GM19438 (cell line): ENCODE measurements at regions not wholly inside any gene's neighbourhood (a gene's known extent, or its start where the extent isn't known, plus 50 kb on each side); places are given as distances from the start of the nearest gene placed in this dataset.
"Not testable (repeated sequence)": the region's sequence is repeated elsewhere in the genome, so short reads cannot be mapped to it uniquely, and the experiment has no call there.

ENCODE experiments used
- ATAC-seq: cut with Tn5 transposase; IDR thresholded peaks from one replicate; pipeline ENCODE4 v1.9.1; 2021; ENCODE audit warnings: low read depth; ENCODE audit not compliant: unreplicated experiment

- ATAC-seq = no peak
Measured at GRCh38 chr5:39648085-39648847, 223.5 kb upstream of the DAB2 start.

GRCh38 chr5:39640552-39640951, 215.8 kb upstream of the DAB2 start:
- ATAC-seq = peak; percentile 86

- ATAC-seq = no peak
Measured at GRCh38 chr5:39639618-39640089, 214.9 kb upstream of the DAB2 start.

GRCh38 chr5:39638813-39639212, 214.0 kb upstream of the DAB2 start:
- ATAC-seq = no peak

GRCh38 chr5:39633057-39633456, 208.3 kb upstream of the DAB2 start:
- ATAC-seq = no peak

GRCh38 chr5:39631958-39632357, 207.2 kb upstream of the DAB2 start:
- ATAC-seq = no peak

- no peak for ATAC-seq
Measured at GRCh38 chr5:39629946-39630345, 205.2 kb upstream of the DAB2 start.

GRCh38 chr5:39628348-39628747, 203.6 kb upstream of the DAB2 start:
- no peak for ATAC-seq

- ATAC-seq = no peak
Measured at GRCh38 chr5:39624890-39625289, 200.1 kb upstream of the DAB2 start.

- peak; percentile 89 for ATAC-seq
Measured at GRCh38 chr5:39624268-39624886, 199.6 kb upstream of the DAB2 start.

GRCh38 chr5:39623291-39623865, 198.6 kb upstream of the DAB2 start:
- ATAC-seq = no peak

- no peak for ATAC-seq
Measured at GRCh38 chr5:39622281-39622680, 197.5 kb upstream of the DAB2 start.

- ATAC-seq = no peak
Measured at GRCh38 chr5:39619168-39619818, 194.5 kb upstream of the DAB2 start.

- no peak for ATAC-seq
Measured at GRCh38 chr5:39618391-39618790, 193.6 kb upstream of the DAB2 start.

- ATAC-seq = no peak
Measured at GRCh38 chr5:39616131-39616530, 191.4 kb upstream of the DAB2 start.

GRCh38 chr5:39611076-39611475, 186.3 kb upstream of the DAB2 start:
- ATAC-seq = not testable (repeated sequence)

- no peak for ATAC-seq
Measured at GRCh38 chr5:39608024-39608423, 183.2 kb upstream of the DAB2 start.

- ATAC-seq = no peak
Measured at GRCh38 chr5:39606591-39606990, 181.8 kb upstream of the DAB2 start.

- ATAC-seq = no peak
Measured at GRCh38 chr5:39605588-39606575, 181.1 kb upstream of the DAB2 start.

- no peak for ATAC-seq
Measured at GRCh38 chr5:39605145-39605544, 180.4 kb upstream of the DAB2 start.
